Inflammatory macrophage treated with lipopolysaccharide for 1 hour (primary cell): ENCODE measurements at regions not wholly inside any gene's neighbourhood (a gene's known extent, or its start where the extent isn't known, plus 50 kb on each side); places are given as distances from the start of the nearest gene placed in this dataset.
"Not testable (repeated sequence)": the region's sequence is repeated elsewhere in the genome, so short reads cannot be mapped to it uniquely, and the experiment has no call there.

Experiments used
- DNase-seq, 2 donors: peaks; one replicate each; pipeline ENCODE4 v3.0.0-alpha.2; 2020 to 2022

DNA sequence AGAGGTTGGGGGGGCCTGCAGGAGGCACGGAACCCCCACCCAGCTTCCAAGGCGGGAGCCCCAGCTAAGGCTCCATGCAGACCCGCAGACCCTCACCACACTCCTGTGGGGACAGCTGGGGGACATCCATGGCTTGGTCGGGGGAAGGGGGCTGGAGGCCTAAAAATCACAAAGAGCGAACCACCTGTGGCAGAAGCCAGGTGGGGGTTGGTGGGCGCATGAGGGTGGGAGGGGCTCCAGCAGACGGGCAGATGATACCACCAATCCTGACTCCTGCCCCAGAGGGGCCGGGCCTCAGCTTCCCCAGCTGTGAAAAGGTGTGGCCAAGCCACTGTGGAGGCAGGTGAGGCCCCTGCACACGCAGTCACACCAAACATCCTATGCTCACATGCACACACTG, 111.6 kb downstream of the FAM53A start:
- no peak for DNase-seq

DNA sequence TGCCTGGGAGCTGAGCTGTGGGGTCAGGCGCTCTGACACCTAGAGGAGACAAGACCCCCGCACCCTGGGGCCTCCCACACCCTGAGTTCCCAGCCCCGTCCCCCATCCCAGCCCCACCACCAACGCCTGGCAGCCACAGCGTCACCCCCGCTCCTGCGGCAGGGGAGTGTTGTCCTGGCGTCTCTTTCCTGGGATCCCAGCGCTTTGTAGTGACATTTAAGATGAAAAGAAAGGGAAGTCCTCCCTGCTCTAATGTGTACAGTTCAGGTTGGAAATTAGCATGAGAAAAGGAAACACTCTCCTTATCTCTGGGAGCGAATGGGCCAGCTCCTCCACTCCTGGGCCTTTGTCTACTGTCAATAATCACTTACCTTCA, 112.1 kb downstream of the FAM53A start:
- no peak for DNase-seq

DNA sequence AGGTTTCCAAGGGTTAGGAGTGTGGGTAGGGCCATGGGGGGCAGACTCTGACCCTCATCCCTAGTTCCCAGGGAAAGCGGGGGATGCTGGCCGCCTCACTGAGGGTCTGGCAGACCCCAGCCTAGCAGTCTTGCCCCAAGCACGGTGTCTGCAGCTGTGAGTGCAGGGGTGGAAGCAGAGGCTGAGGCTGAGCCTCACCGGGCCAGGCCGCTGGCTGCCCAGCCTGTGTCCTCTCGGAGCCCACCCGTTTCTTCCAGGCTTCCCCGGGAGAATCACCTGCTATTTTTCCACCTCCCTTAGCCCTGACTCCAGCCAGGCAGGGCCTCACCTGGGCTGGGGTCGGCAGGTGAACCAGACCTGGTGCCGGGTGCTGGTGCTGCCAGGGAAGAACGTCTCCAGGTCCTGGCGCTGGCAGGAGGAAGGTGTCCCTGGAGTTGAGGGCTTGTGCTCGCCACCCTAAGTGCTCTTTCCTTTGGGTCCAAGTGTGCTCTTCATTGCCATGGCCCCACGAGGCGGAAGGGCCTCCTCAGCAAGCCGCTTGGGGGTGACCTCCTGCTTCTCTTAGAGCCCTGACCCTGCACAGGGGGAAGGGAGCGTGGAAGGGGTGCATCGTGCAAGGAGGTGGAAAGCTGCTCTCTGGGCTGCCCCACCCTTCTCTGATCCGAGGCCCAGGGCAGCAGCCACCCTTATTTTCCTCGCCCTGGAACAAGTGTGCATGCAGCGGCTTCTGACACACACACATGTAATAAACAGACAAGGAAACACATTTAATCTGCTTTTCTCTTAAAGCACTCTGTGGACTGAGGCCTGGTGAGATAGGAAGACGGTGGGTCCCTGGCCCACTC, 112.7 kb downstream of the FAM53A start:
- no peak for DNase-seq

DNA sequence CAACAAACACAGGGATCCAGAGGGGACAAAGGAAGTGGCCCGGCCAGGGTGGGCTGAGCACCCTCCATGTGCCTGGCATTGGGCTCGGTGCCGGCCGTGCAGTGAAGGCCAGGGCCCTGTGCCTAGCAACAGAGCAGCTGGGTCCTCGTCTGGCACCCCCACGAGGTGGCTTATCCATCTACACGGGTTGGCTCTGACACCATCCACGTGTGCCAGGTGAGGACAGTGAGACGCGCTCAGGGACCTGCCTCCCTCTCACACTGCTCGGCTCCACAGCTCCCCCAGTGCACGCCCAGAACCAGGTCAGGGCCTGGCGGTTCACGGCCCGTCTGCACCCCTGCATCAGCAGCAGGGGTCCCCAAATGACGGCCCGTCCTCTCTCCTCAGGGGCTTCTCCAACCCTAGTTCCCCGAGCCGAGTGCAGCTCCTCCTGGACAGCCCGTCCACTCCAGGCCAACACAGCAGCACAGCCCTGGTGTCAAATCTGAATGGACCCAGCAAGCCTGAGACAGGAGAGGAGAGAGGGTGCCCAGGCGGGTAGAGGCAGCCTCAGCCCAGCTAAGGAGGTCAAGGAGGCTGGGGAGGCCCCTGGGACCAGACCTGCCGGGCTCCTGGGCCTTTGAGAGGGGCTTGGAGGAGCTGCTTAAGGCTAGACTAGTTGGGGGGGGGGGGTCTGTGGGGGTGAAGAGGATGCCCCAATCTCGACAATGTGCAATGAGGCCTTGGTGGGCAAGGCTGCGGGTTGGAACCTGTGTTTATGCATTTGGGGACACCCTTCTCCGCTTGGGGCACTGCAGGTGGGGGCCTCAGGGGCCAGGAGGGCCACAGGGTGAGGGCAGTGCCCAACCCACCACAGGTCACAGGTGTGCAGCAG, 113.6 kb downstream of the FAM53A start:
- no peak for DNase-seq

GRCh38 chr4:1569461-1570151, 114.5 kb downstream of the FAM53A start:
- DNase-seq: no peak

- no peak for DNase-seq
Observed at GRCh38 chr4:1568855-1569460, 115.2 kb downstream of the FAM53A start.

- no peak for DNase-seq
Observed at GRCh38 chr4:1567808-1568581, 116.1 kb downstream of the FAM53A start.

- DNase-seq: no peak
Observed at GRCh38 chr4:1567519-1567807, 116.7 kb downstream of the FAM53A start.

DNA sequence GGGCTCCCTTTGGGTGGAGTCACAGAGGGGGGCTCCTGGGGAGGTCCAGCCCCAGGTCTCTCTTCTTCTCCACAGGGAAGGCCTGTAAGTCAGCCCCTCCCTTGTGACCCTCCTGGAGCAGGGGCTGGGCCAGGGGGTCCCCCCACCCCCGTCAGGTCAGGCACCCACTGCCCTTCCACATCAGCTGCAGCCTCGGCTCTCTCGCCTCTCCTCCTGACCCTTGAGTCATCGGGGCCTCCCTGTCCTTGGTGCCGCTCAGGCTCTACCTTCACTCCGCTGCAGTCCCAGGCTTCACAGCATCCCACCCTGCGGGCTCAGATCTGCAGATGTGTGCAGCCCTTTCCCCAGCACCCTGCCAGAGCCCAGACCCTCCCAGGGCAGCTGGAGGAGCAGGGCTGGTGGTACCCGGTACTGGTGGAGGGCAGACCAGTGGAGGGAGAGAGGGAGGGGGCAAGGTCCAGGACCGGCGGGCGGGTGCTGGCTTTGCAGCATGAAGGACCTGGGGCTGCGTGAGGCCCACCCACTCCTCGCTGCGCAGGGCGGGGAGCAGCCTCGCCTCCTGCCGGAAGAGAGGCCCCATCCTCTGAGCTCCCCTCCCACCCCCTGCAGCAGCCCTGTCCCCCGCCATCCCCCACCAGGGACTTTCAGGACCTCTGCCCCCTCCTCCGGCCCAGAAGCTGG, 117.1 kb downstream of the FAM53A start:
- DNase-seq: no peak

GRCh38 chr4:1566301-1566837, 117.7 kb downstream of the FAM53A start:
- not testable (repeated sequence) for DNase-seq

- no peak for DNase-seq
Observed at GRCh38 chr4:1565598-1566295, 118.4 kb downstream of the FAM53A start.

DNA sequence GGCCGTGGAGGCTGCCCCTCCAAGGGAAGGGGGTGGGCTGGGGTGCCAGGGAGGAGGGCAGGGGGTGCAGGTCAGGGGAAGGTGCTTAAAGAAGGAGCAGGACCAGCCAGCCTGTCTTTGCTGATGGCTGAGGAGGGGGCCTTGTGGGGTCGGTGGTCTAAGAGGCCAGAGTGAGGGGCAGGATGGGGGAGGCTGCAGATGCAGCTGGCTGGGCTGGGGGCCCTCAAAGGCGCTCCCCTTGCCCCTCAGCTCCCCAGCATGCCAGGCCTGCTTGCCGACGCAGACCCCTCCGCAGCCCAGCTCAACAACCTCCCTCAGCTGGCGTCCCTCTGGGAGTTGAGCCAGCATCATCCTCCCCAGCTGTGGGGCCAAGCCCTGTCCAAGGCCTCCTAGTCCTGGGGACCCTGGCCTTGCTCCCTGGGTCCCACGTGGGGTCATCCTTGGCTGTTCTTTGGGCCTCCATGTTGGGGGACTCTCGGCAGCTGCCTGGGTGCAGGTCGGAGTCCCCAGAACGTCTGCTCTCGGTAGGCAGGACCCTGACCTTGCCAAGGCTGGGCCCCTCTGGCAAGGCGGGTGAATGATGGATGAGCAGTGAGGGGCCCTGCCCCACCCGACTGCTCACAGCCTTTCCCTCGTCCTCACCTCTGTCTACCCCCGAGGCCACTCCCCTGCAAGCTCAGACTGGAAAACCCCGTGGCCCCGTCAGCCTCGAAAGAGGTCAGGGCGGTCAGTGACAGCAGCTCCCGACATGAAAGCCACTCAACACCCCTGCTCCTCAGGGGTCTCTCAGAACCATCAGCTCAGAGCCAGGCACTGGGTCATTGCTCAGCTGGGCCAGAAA, 119.4 kb downstream of the FAM53A start:
- no peak for DNase-seq

DNA sequence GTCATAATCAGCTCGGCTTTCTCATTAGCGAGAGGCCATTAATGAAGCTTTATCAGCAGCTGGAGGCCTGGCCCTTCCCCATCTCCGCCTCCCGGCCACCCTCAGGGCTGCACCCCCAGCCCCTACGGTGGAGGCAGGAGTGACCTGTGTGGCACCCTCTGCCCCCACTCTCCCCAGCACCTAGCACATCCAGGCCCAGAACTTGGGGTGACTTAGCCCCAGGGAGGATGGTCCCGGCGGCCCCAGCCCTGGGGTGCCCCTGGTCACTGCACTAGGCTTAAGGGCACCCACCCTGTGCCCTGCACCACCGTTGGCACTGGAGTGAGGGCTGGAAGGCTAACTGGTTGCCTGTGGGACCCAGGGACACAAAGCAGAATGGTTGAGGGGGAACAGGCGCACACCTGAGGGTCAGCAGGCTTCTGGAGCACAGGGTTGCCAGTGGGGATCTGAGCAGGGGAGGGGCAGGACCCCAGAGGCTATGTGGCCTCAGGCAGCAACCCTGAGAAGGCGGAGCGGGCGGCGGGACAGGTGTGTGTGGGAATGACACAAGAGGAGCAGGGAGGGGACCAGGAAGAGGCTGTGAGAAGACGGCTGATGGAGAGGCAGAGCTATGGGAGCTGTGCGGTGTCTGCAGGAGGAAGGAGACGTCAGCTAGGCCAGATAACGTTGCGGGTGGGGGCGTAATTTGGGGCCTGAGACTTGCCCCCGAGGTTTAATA, 120.2 kb downstream of the FAM53A start:
- DNase-seq: no peak

- no peak for DNase-seq
Observed at GRCh38 chr4:1563241-1563640, 120.9 kb downstream of the FAM53A start.

DNA sequence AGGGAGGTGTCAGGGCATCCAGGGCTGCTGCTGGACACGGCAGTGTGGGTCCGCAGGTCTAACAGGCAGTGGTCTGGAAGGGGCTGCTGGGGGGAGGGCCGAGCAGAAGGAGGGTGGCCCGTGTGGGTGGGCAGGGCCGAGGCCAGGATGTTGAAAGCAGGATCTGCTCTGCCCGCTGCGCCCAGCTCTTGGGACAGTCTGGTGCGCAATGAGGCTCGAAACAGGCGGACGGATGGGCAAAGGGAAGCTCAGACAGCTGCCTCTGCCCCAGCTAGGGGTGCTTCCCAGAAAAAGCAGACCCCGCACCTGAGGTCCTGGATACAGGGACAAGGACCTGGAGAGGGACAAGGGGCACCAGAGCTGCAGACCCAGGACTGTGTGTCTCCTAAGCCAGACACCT, 121.3 kb downstream of the FAM53A start:
- DNase-seq: no peak

DNA sequence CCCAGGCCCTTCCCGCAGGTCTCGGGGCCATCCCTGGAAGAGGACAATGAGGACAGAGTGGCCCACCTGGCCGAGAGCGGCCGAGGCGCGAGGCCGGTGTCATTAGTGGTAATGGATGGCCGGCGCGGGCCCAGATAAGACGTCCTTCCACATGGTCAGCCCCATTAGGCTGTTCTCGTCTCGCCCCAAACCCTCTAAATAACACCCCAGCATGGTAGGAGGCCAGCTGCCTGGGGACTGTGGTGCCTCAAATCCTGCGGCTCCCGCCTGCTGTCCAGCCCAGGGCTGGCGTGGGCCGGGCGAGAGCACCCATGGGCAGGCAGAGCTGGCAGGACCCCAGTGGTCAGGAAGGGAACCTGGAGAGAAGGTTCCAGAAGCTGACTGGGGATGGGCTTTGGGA, 121.7 kb downstream of the FAM53A start:
- DNase-seq: no peak

DNA sequence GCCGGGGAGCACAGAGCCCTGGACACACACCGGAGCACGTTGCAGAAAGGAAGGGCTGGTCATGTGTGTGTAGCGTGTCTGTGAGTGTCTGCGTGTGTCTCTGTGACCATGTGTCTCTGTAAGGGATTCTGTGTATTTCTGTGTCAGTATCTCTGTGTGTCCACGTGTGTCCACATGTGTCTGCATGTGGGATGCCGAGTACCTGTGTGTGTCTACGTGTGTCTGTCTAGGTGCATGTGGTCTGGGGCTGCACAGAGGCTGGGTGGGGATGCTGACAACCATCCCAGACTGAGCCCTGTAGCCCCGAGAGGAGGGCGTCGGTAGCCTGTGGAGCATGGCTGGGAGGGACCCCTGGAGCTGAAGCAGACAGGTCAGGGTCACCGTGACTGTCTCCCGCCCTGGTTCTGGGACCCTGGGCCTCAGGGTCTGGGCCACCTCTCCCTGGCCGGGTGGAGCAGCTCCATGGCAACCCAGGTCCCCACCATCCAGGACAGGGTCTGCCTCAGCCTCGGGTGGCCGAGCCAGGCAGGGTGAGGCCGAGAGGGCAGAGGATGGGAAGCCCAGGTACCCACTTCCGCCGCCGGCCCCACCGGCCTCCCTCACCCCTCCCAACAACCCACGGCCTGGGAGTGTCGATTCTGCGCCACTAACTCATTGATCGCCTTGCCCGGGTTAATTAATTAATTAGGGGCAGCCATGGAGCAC, 122.7 kb downstream of the FAM53A start:
- DNase-seq: no peak

GRCh38 chr4:1559896-1560650, 124.0 kb downstream of the FAM53A start:
- no peak for DNase-seq
